Trophoblast cell (in vitro differentiated cells and primary cell): ENCODE measurements at regions not wholly inside any gene's neighbourhood (a gene's known extent, or its start where the extent isn't known, plus 50 kb on each side); places are given as distances from the start of the nearest gene placed in this dataset.

Experiments
- DNase-seq, 2 donors: peaks; one replicate each; pipeline ENCODE4 v3.0.0-alpha.2; 2016
- H2AFZ ChIP-seq: 2 replicates; pipeline ENCODE4 v1.6.1; 2013; ENCODE audit warnings: low read length, moderate library complexity, mild to moderate bottlenecking; ENCODE audit not compliant: insufficient read depth, poor library complexity
- H2AK5ac ChIP-seq: 2 replicates; pipeline ENCODE4 v1.6.1; 2013; ENCODE audit warnings: mild to moderate bottlenecking, low read length
- H2BK120ac ChIP-seq: 2 replicates; pipeline ENCODE4 v1.6.1; 2013; ENCODE audit warnings: low read length, mild to moderate bottlenecking, moderate library complexity; ENCODE audit not compliant: insufficient read depth, poor library complexity
- H2BK12ac ChIP-seq: 2 replicates; pipeline ENCODE4 v1.6.1; 2013; ENCODE audit warnings: mild to moderate bottlenecking, low read length, moderate library complexity
- H2BK5ac ChIP-seq: 2 replicates; pipeline ENCODE4 v1.6.1; 2013; ENCODE audit warnings: low read length, low read depth, moderate library complexity, mild to moderate bottlenecking; ENCODE audit not compliant: poor library complexity
- H3K14ac ChIP-seq: 2 replicates; pipeline ENCODE4 v1.6.1; 2013; ENCODE audit warnings: mild to moderate bottlenecking, low read length
- H3K18ac ChIP-seq: 2 replicates; pipeline ENCODE4 v1.6.1; 2013; ENCODE audit warnings: mild to moderate bottlenecking, low read length
- H3K23ac ChIP-seq: 2 replicates; pipeline ENCODE4 v1.6.1; 2013; ENCODE audit warnings: low read length
- H3K27ac ChIP-seq: 2 replicates; pipeline ENCODE4 v1.5.1; 2013; ENCODE audit warnings: low read depth, mild to moderate bottlenecking, inconsistent platforms, low read length, moderate library complexity
- H3K27me3 ChIP-seq: 2 replicates; pipeline ENCODE4 v1.6.1; 2013; ENCODE audit warnings: inconsistent platforms, mild to moderate bottlenecking, low read length, moderate library complexity; ENCODE audit not compliant: insufficient read depth
- H3K36me3 ChIP-seq, 2 experiments: 1 replicate in 1 of 2; 2 replicates in 1 of 2; pipeline ENCODE4 v1.6.1; 2013; ENCODE audit warnings: low read length in 2 of 2, mild to moderate bottlenecking in 2 of 2, moderate library complexity in 1 of 2; ENCODE audit not compliant: insufficient read depth in 2 of 2, control insufficient read depth in 1 of 2
- H3K4ac ChIP-seq: 2 replicates; pipeline ENCODE4 v1.6.1; 2013; ENCODE audit warnings: low read depth, mild to moderate bottlenecking, low read length, moderate library complexity
- H3K4me1 ChIP-seq, 2 experiments: 1 replicate in 1 of 2; 2 replicates in 1 of 2; pipeline ENCODE4 v1.6.1; 2013; ENCODE audit warnings: low read length in 2 of 2, mild to moderate bottlenecking in 2 of 2, moderate library complexity in 1 of 2; ENCODE audit not compliant: insufficient read depth in 2 of 2, control insufficient read depth in 1 of 2
- H3K4me2 ChIP-seq: 2 replicates; pipeline ENCODE4 v1.6.1; 2013; ENCODE audit warnings: inconsistent platforms, mild to moderate bottlenecking, low read length, moderate library complexity
- H3K4me3 ChIP-seq: 2 replicates; pipeline ENCODE4 v1.5.1; 2013; ENCODE audit warnings: mild to moderate bottlenecking, low read depth, low read length, inconsistent platforms
- H3K79me1 ChIP-seq: one replicate; pipeline ENCODE4 v1.6.1; 2013; ENCODE audit warnings: low read length
- H3K79me2 ChIP-seq: 2 replicates; pipeline ENCODE4 v1.6.1; 2013; ENCODE audit warnings: low read length, mild to moderate bottlenecking; ENCODE audit not compliant: control insufficient read depth, insufficient read depth, poor library complexity
- H3K9ac ChIP-seq: 2 replicates; pipeline ENCODE4 v1.6.1; 2013; ENCODE audit warnings: mild to moderate bottlenecking, low read length
- H3K9me3 ChIP-seq: 2 replicates; pipeline ENCODE4 v1.6.1; 2013; ENCODE audit warnings: low read depth, mild to moderate bottlenecking, control low read depth, inconsistent platforms, low read length; ENCODE audit not compliant: insufficient read depth
- H4K12ac ChIP-seq: 2 replicates; pipeline ENCODE4 v1.6.1; 2013; ENCODE audit warnings: low read depth, mild to moderate bottlenecking, low read length, moderate library complexity
- H4K8ac ChIP-seq: 2 replicates; pipeline ENCODE4 v1.6.1; 2013; ENCODE audit warnings: low read depth, mild to moderate bottlenecking, low read length, moderate library complexity
- H4K91ac ChIP-seq: one replicate; pipeline ENCODE4 v1.6.1; 2013; ENCODE audit warnings: low read depth, mild to moderate bottlenecking, low read length, moderate library complexity
- WGBS: extraction: QIAGEN DNeasy Blood & Tissue Kit; methylation state at CpG from one replicate; pipeline ENCODE4 v1.1.7; 2013; ENCODE audit warnings: missing lambda C conversion rate; ENCODE audit not compliant: insufficient read length, insufficient coverage; ENCODE audit errors: extremely low coverage; 5-methylcytosine and 5-hydroxymethylcytosine counted together

- Histone ChIP-seq H4K12ac (no peak overlapping the region), H3K4me1 (no peaks in the 10 kb centered on the region), H3K4me2 (no peak overlapping the region)
Observed at GRCh38 chr10:20963721-20964595, 66.8 kb upstream of the NEBL start.

GRCh38 chr10:20963056-20963455, 65.9 kb upstream of the NEBL start:
- H3K79me2 ChIP-seq = no peaks in the 10 kb centered on the region
- H2AFZ ChIP-seq = no peak overlapping the region
- H2BK12ac ChIP-seq = no peak overlapping the region
- no peaks in the 10 kb centered on the region for H3K36me3 ChIP-seq
- no peak overlapping the region for H3K23ac ChIP-seq
- H3K27me3 ChIP-seq = no peaks in the 10 kb centered on the region
- H2AK5ac ChIP-seq = no peak overlapping the region
- H3K4me3 ChIP-seq = no peak overlapping the region
- H3K79me1 ChIP-seq = no peaks in the 10 kb centered on the region
- no peak overlapping the region for H3K14ac ChIP-seq
- H3K9me3 ChIP-seq = no peaks in the 10 kb centered on the region
- no peaks in the 10 kb centered on the region for H3K4me1 ChIP-seq
- H4K8ac ChIP-seq = no peak overlapping the region
- no peak overlapping the region for H3K9ac ChIP-seq
- no peak overlapping the region for H3K27ac ChIP-seq
- no peak overlapping the region for H4K12ac ChIP-seq
- no peak for DNase-seq
- no peak overlapping the region for H2BK5ac ChIP-seq
- H3K18ac ChIP-seq = no peak overlapping the region
- H2BK120ac ChIP-seq = no peak overlapping the region
- no CpG with 5 or more reads among the region's 3 CpGs for WGBS
- H3K4ac ChIP-seq = no peak overlapping the region
- no peak overlapping the region for H4K91ac ChIP-seq
- H3K4me2 ChIP-seq = no peak overlapping the region

More at GRCh38 chr10:20963721-20964595, 66.8 kb upstream of the NEBL start:
- H4K91ac ChIP-seq = no peak overlapping the region
- no peak overlapping the region for H2AFZ ChIP-seq
- H3K18ac ChIP-seq = no peak overlapping the region
- H2BK5ac ChIP-seq = no peak overlapping the region
- H3K36me3 ChIP-seq = no peaks in the 10 kb centered on the region
- H3K27me3 ChIP-seq = no peaks in the 10 kb centered on the region
- no peak overlapping the region for H3K4ac ChIP-seq
- no peaks in the 10 kb centered on the region for H3K9me3 ChIP-seq
- 100% methylated on average over 1 of the region's 5 CpGs for WGBS
- H3K4me3 ChIP-seq = no peak overlapping the region
- no peak for DNase-seq
- H3K9ac ChIP-seq = no peak overlapping the region
- H3K14ac ChIP-seq = no peak overlapping the region
- H3K79me1 ChIP-seq = no peaks in the 10 kb centered on the region
- no peak overlapping the region for H2BK12ac ChIP-seq
- H3K23ac ChIP-seq = no peak overlapping the region
- no peak overlapping the region for H3K27ac ChIP-seq
- H3K79me2 ChIP-seq = no peaks in the 10 kb centered on the region
- no peak overlapping the region for H2BK120ac ChIP-seq
- no peak overlapping the region for H4K8ac ChIP-seq
- no peak overlapping the region for H2AK5ac ChIP-seq

GRCh38 chr10:20962165-20962564, 65.1 kb upstream of the NEBL start:
- Histone ChIP-seq H3K36me3 (no peaks in the 10 kb centered on the region), H3K9me3 (no peaks in the 10 kb centered on the region), H3K4me3 (no peak overlapping the region), H2AFZ (no peak overlapping the region), H4K12ac (no peak overlapping the region), H3K27ac (no peak overlapping the region), H3K14ac (no peak overlapping the region), H3K79me1 (no peaks in the 10 kb centered on the region), H3K79me2 (no peaks in the 10 kb centered on the region), H3K23ac (no peak overlapping the region), H3K4me1 (no peaks in the 10 kb centered on the region), H4K8ac (no peak overlapping the region), H4K91ac (no peak overlapping the region), H3K4ac (no peak overlapping the region), H3K18ac (no peak overlapping the region), H2BK12ac (no peak overlapping the region), H2AK5ac (no peak overlapping the region), H2BK120ac (no peak overlapping the region), H2BK5ac (no peak overlapping the region), H3K9ac (no peak overlapping the region), H3K4me2 (no peak overlapping the region), H3K27me3 (no peaks in the 10 kb centered on the region)
- WGBS = no CpG with 5 or more reads among the region's 3 CpGs
- no peak for DNase-seq

- Histone ChIP-seq H3K27me3 (no peaks in the 10 kb centered on the region), H3K79me1 (peaks cover 6% of the 10 kb centered on the region), H4K8ac (no peak overlapping the region), H3K9ac (no peak overlapping the region), H2AK5ac (no peak overlapping the region), H4K91ac (no peak overlapping the region), H3K9me3 (no peaks in the 10 kb centered on the region), H3K18ac (no peak overlapping the region), H3K4me1 (peaks cover 4 to 6% of the 10 kb centered on the region in 2 experiments), H2BK12ac (no peak overlapping the region), H2BK5ac (no peak overlapping the region), H3K36me3 (no peaks in the 10 kb centered on the region), H3K27ac (no peak overlapping the region), H2BK120ac (no peak overlapping the region), H3K14ac (no peak overlapping the region), H2AFZ (no peak overlapping the region), H3K4me2 (no peak overlapping the region), H3K79me2 (no peaks in the 10 kb centered on the region), H3K4ac (no peak overlapping the region), H3K23ac (no peak overlapping the region), H4K12ac (no peak overlapping the region), H3K4me3 (no peak overlapping the region)
- DNase-seq = no peak
- no CpG with 5 or more reads among the region's 1 CpG for whole genome bisulfite sequencing
Observed at GRCh38 chr10:20959242-20959641, 62.1 kb upstream of the NEBL start.
